G401 (cell line): ENCODE measurements at regions not wholly inside any gene's neighbourhood (a gene's known extent, or its start where the extent isn't known, plus 50 kb on each side); places are given as distances from the start of the nearest gene placed in this dataset.
"Not testable (repeated sequence)": the region's sequence is repeated elsewhere in the genome, so short reads cannot be mapped to it uniquely, and the experiment has no call there.

Experiments
- DNase-seq: peaks from one replicate; pipeline ENCODE4 v3.0.0-alpha.2; 2015; ENCODE audit warnings: low spot score
- in situ Hi-C: cut with HindIII; loops from 2 replicates; pipeline ENCODE4 v1.10.0; 2016; ENCODE audit warnings: low sequenced_read_pairs, mixed read lengths

- in situ Hi-C loops, result no loop called here
- no peak for DNase-seq
Observed at GRCh38 chr6:155771822-155772221, 316.2 kb upstream of the NOX3 start.

DNA sequence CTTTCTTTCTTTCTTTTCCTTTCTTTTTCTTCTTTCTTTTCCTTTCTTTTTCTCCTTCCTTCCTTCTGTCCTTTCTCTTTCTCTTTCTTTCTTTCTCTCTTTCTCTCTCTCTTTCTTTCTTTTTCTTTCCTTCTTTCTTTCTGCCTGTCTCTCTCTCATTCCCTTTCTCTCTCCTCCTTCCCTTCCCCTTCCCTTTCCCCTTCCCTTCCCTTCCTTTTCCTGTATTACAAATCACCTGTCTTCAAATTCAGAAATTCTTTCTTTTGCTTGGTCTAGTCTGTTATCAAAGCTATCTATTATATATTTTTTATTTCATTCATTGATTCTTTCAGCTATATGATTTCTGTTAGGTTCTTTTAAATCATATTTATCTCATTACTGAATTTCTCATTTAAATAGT lies 315.2 kb upstream of the NOX3 start:
- no peak for DNase-seq
- in situ Hi-C loops, result no loop called here

- no peak for DNase-seq
- in situ Hi-C loops, result no loop called here
Observed at GRCh38 chr6:155770313-155770712, 314.7 kb upstream of the NOX3 start.

DNA sequence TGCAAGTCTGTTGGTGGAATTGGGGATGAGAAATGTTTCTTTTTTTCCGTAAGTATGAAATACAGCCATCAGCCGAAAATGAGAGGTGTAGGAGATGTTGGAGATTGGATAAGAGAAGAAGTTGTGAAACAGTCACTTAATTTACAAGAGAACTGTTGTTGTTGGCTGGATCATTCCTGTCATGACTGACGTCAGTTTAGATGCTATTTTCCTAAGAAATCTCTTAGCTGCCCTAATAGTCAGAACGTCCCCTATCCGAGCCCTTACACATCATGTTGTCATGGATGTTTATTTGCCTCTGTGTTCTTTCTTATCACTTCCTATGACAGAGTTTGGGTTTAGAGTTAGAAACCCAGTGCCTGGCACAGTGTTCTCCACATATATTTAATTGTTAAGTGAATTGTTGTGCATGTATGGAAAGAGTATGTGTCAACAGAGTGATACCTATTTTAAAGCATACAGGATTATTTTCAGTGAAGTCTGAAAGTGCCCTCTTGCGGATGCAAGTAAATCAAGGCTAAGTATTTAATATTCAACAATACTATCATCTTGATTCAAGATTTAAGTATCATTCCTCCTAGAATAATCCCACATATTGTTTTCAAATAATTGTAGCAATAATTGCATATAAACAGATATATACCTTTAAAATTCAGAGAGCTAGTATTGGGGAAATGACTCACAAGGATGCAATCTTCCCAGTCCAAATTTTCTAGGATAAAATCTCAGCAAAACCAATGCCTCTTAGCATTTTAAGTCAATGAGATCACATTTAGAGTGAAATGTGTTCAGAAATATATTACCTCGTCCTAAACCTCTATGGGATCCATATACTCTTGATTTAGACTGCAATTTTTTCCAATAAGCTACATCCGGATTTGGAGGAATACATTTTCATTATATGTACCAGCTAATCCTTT lies 309.9 kb upstream of the NOX3 start:
- in situ Hi-C loops, result no loop called here
- DNase-seq, result no peak

DNA sequence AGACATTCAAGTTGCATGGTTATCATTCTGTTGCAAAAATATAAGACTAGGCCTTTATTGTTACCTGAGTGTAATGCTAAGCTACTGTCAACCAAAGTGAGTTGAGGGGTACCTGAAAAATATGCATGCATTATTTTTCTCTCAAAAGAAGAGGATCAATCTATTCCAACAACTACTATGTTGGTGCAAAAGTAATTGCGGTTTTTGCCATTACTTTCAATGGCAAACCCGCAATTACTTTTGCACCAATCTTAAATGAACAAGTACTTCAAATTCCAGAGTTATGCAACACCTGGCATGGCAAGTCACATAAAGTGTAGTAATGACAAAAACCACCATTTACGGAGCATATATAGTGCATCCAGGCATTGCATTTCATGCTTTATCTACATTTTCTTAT lies 307.0 kb upstream of the NOX3 start:
- in situ Hi-C loops, result no loop called here
- no peak for DNase-seq

DNA sequence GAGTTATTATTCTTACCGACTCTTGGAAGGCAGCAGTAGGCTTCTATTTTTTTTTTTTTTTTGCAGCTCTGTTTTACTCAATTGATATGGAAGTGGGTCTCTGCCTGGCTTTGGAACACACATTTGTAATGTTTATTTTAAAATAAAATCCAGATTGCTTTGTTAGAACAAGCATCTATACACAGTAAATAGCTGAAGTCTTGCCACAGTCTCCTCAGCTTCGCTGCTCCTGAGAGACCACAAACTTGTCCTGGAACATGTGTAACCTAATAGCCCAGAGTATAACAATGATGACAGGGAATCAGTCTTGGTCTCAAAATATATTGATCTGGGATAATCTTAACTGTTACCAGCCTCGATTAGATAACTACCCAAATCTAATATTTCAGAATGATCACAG lies 299.8 kb upstream of the NOX3 start:
- DNase-seq, result no peak
- in situ Hi-C loops, result no loop called here

GRCh38 chr6:155748778-155749177 lies 293.1 kb upstream of the NOX3 start:
- DNase-seq, in situ Hi-C loops: not testable (repeated sequence)

GRCh38 chr6:155747491-155747890 lies 291.9 kb upstream of the NOX3 start:
- in situ Hi-C loops, result no loop called here
- DNase-seq, result no peak

GRCh38 chr6:155740781-155741399 lies 285.3 kb upstream of the NOX3 start:
- in situ Hi-C loops, result no loop called here
- DNase-seq, result no peak

- in situ Hi-C loops, result no loop called here
- no peak for DNase-seq
Observed at GRCh38 chr6:155738602-155739105, 283.0 kb upstream of the NOX3 start.

- in situ Hi-C loops, result no loop called here
- DNase-seq, result no peak
Observed at GRCh38 chr6:155717374-155717773, 261.7 kb upstream of the NOX3 start.

DNA sequence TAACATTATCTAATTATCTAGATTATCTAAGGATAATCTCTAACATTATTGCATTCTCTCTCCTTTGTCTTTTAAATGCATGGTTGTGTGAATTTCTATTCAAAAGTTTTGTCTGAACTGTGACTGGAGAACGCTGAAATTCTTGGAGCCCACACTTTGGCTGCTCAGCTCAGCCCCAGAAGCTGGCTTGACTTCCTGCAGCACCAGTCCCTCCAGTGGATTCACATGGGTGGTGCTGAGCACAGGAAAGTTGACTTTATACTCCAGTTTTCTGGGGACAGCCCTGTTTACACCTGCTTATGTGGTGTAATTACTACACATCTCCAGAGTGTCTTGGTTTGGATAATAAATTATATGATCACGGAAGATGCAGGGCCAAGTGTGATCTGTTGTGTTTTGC lies 255.1 kb upstream of the NOX3 start:
- in situ Hi-C loops, result no loop called here
- DNase-seq, result no peak

- no peak for DNase-seq
- in situ Hi-C loops, result no loop called here
Observed at GRCh38 chr6:155709262-155709661, 253.6 kb upstream of the NOX3 start.

DNA sequence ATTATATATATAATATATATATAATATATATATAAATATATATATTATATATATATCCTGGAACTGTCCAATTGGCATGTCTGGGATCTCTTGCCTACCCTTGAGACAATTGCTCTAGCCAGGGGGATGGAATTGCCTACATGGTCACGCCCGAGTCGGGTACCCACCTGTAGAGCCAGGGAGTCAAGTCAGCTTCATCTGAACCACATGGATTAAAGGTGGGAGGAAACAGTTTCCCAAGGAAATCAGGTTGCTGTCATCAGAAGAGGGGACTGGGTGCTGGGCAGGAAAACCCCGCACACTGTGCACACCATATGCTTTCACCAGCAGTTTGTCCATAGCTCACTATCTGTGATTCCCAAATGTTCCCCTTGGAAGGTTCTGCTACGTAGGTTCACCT lies 252.5 kb upstream of the NOX3 start:
- in situ Hi-C loops, result no loop called here

DNA sequence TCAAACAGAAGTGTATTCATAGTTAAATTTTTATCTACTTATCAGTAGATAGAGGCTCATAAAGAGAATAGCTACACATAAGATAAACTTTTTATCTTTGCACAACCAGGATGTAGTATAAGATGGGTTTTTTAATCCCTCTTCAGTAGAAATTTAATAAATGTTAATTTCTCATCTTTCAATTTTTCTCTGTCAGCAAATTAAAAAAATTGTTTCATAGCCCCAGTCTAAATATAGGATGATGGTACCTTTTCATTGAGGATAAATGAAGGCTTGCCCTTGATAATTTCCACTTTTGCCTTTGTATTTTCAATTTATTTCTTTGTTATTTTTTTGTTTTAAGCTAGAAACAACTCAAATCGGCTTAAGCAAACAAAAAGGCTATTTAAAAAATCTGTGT lies 251.2 kb upstream of the NOX3 start:
- DNase-seq, result no peak
- in situ Hi-C loops, result no loop called here

More for the DNA sequence above, 252.5 kb upstream of the NOX3 start:
- no peak for DNase-seq

DNA sequence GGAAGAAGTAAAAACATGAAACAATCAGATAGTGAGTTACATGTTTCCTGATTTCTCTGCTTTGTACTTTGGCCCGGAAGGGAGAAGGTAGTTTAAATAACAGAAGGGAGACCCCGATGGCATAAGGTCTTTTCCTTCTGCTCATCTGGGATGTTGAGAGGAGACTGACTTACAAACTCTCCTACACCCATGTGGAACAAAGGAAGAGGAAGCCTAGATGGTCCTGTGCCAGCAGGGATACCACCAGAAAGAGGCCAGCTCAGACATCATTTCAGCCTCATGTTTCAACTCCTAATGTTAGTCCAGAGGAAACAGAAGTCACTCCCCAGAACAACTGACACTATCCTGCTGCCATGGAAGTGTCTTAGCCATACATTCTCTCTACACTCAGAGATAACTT lies 250.7 kb upstream of the NOX3 start:
- DNase-seq, result no peak
- in situ Hi-C loops, result no loop called here

- DNase-seq, result no peak
- in situ Hi-C loops, result no loop called here
Observed at GRCh38 chr6:155701342-155701741, 245.7 kb upstream of the NOX3 start.

DNA sequence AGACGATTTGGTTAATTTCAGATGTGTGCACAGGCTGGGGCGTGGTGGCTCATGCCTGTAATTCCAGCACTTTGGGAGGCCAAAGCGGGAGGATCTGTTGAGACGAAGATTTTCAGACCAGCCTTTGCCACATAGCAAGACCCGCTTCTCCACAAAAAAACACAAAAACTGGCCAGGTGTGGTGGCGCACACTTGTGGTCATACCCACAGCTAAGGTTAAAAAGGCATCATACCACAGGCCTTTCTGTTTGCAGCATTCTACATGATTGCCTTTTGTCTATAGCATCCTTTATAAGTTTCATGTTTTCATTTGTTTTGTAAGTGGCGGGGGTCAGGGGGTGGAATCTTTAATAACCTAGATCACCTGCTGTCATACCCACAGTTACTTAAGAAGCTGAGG lies 239.9 kb upstream of the NOX3 start:
- no peak for DNase-seq
- in situ Hi-C loops, result no loop called here

DNA sequence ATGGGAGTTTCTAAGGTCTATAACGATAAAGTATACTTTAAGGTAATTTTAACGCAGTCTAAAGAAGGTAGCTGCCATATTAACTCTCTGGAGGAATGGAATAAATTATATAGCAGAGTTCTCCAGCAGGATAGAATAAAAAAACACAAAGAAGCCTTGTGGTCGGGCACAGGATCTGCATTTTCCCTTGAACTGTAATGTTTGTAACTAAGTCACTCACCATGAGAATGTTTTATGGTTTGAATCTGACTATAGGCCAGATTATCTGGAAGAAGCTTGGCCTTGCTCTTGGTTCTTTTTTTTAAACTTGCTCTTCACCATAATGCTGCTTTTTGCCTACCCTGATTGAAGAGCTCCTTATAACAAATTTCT lies 238.8 kb upstream of the NOX3 start:
- DNase-seq, result no peak
- in situ Hi-C loops, result no loop called here

GRCh38 chr6:155693573-155694418 lies 238.2 kb upstream of the NOX3 start:
- no peak for DNase-seq
- in situ Hi-C loops, result no loop called here
